T-cell (primary cell): ENCODE measurements at regions not wholly inside any gene's neighbourhood (a gene's known extent, or its start where the extent isn't known, plus 50 kb on each side); places are given as distances from the start of the nearest gene placed in this dataset.

Experiments used
- ATAC-seq, 4 experiments: fragments of 200-7000 bp in 3 of 4; fragments of 150-1000 bp in 1 of 4; cut with Tn5 transposase; replicated peaks in 1 of 4; 1 replicate in 3 of 4; 2 replicates in 1 of 4; pipeline ENCODE4 v1.10.0; 2021; ENCODE audit warnings: moderate library complexity in 3 of 4, mild to moderate bottlenecking in 2 of 4, moderate number of reproducible peaks in 1 of 4
- CTCF ChIA-PET, 2 donors: fragments of 300-600 bp; sonication (Branson Sonifier 250); formaldehyde crosslinking; loops; one replicate each; lab custom pipeline; 2022; ENCODE audit warnings: antibody characterized with exemption in 2 of 2; lab: Charles Lee
- POLR2A ChIA-PET, 2 donors: fragments of 300-600 bp; sonication (Branson Sonifier 250); formaldehyde crosslinking; loops; one replicate each; lab custom pipeline; 2022; ENCODE audit warnings: antibody characterized with exemption in 2 of 2; lab: Charles Lee
- DNase-seq, 35 experiments: peaks; one replicate each; pipeline versions ENCODE4 v3.0.0 to v3.0.0-alpha.2; 2013 to 2023
- H3K27ac ChIP-seq: one replicate; pipeline ENCODE4 v1.5.1; 2013; ENCODE audit warnings: low read length
- H3K27me3 ChIP-seq, 2 experiments: replicated peaks in 1 of 2; 1 replicate in 1 of 2; 2 replicates in 1 of 2; pipeline versions ENCODE4 v1.6.1 to v1.7.0; 2013; ENCODE audit warnings: low read length in 1 of 2, mixed read lengths in 1 of 2; ENCODE audit not compliant: control insufficient read depth in 2 of 2, insufficient read depth in 2 of 2; ENCODE audit errors: extremely low read depth in 1 of 2
- H3K36me3 ChIP-seq, 2 donors: 1 replicate in 1 of 2; 2 replicates in 1 of 2; pipeline versions ENCODE4 v1.6.1 to v1.7.0; 2013; ENCODE audit warnings: low read length in 1 of 2; ENCODE audit not compliant: control insufficient read depth in 2 of 2, insufficient read depth in 1 of 2; ENCODE audit errors: extremely low read depth in 1 of 2
- H3K4me1 ChIP-seq, 2 experiments: 1 replicate in 1 of 2; 2 replicates in 1 of 2; pipeline versions ENCODE4 v1.6.1 to v1.7.0; 2013; ENCODE audit warnings: low read length in 2 of 2, mixed read lengths in 1 of 2; ENCODE audit not compliant: insufficient read depth in 2 of 2, control insufficient read depth in 1 of 2; ENCODE audit errors: extremely low read depth in 1 of 2
- H3K4me3 ChIP-seq, 2 donors: 1 replicate in 1 of 2; 2 replicates in 1 of 2; pipeline versions ENCODE4 v1.5.1 to v1.7.0; 2013; ENCODE audit warnings: mild to moderate bottlenecking in 2 of 2, low read length in 1 of 2, moderate library complexity in 1 of 2; ENCODE audit not compliant: control insufficient read depth in 1 of 2; ENCODE audit errors: extremely low read depth in 1 of 2
- H3K9me3 ChIP-seq: 2 replicates; pipeline ENCODE4 v1.7.0; 2013
- H3K27ac Mint-ChIP-seq, 2 donors: one replicate each; pipeline ENCODE4 v1.8.0; 2020 to 2021; ENCODE audit warnings: mild to moderate bottlenecking in 2 of 2, mixed read lengths in 2 of 2
- H3K27me3 Mint-ChIP-seq, 2 donors: one replicate each; pipeline ENCODE4 v1.8.0; 2021 to 2022; ENCODE audit warnings: mixed read lengths in 2 of 2
- H3K36me3 Mint-ChIP-seq: one replicate; pipeline ENCODE4 v1.8.0; 2021; ENCODE audit warnings: mixed read lengths
- H3K4me1 Mint-ChIP-seq, 3 donors: one replicate each; pipeline ENCODE4 v1.8.0; 2020 to 2022; ENCODE audit warnings: mixed read lengths in 3 of 3, mild to moderate bottlenecking in 1 of 3
- H3K4me3 Mint-ChIP-seq, 3 donors: one replicate each; pipeline ENCODE4 v1.8.0; 2020 to 2022; ENCODE audit warnings: mild to moderate bottlenecking in 3 of 3, mixed read lengths in 3 of 3, moderate library complexity in 3 of 3
- H3K9me3 Mint-ChIP-seq, 3 donors: one replicate each; pipeline ENCODE4 v1.8.0; 2020 to 2022; ENCODE audit warnings: mixed read lengths in 3 of 3
- WGBS: methylation state at CpG from one replicate; pipeline ENCODE4 v1.1.5; 2013; ENCODE audit warnings: missing lambda C conversion rate; ENCODE audit not compliant: insufficient coverage; 5-methylcytosine and 5-hydroxymethylcytosine counted together

- DNase-seq: no peak
- CTCF ChIA-PET: no interaction called here
These were observed 114.1 kb downstream of the FAT4 start for GRCh38 chr4:125428832-125429231.

GRCh38 chr4:125430086-125430485 lies 115.3 kb downstream of the FAT4 start:
- Histone ChIP-seq H3K27me3 (no peaks in the 10 kb centered on the region), H3K4me3 (no peak overlapping the region), H3K36me3 (no peaks in the 10 kb centered on the region), H3K27ac (no peak overlapping the region), H3K9me3 (no peaks in the 10 kb centered on the region), H3K4me1 (no peaks in the 10 kb centered on the region)
- Mint-ChIP-seq H3K36me3 (no peaks in the 10 kb centered on the region), H3K4me1 (no peaks in the 10 kb centered on the region), H3K4me3 (no peak overlapping the region), H3K27me3 (no peaks in the 10 kb centered on the region), H3K27ac (no peak overlapping the region), H3K9me3 (peaks cover 0 to 3% (median 2%) of the 10 kb centered on the region in 3 donors)
- ATAC-seq (no peak), DNase-seq (no peak)
- ChIA-PET POLR2A (no interaction called here), CTCF (no interaction called here)
- 100% methylated on average over 1 of the region's 4 CpGs for WGBS

More at GRCh38 chr4:125428832-125429231, 114.1 kb downstream of the FAT4 start:
- 90% methylated on average over 1 of the region's 2 CpGs for WGBS
- POLR2A ChIA-PET: no interaction called here
- no peak overlapping the region for H3K27ac Mint-ChIP-seq
- no peaks in the 10 kb centered on the region for H3K36me3 Mint-ChIP-seq
- no peaks in the 10 kb centered on the region for H3K4me1 ChIP-seq
- no peaks in the 10 kb centered on the region for H3K27me3 ChIP-seq
- no peaks in the 10 kb centered on the region for H3K9me3 ChIP-seq
- H3K4me3 ChIP-seq: no peak overlapping the region
- no peaks in the 10 kb centered on the region for H3K4me1 Mint-ChIP-seq
- no peak for ATAC-seq
- peaks cover 5 to 8% (median 6%) of the 10 kb centered on the region in 3 donors for H3K9me3 Mint-ChIP-seq
- no peak overlapping the region for H3K4me3 Mint-ChIP-seq
- no peaks in the 10 kb centered on the region for H3K27me3 Mint-ChIP-seq
- no peaks in the 10 kb centered on the region for H3K36me3 ChIP-seq
- H3K27ac ChIP-seq: no peak overlapping the region

- CTCF ChIA-PET: no interaction called here
- no peak for ATAC-seq
- H3K36me3 Mint-ChIP-seq: no peaks in the 10 kb centered on the region
These were observed 117.3 kb downstream of the FAT4 start for GRCh38 chr4:125432078-125432477.

GRCh38 chr4:125433453-125433852 lies 118.7 kb downstream of the FAT4 start:
- no peaks in the 10 kb centered on the region for H3K27me3 Mint-ChIP-seq
- WGBS: 83% methylated on average over 1 of the region's 2 CpGs
- H3K4me3 Mint-ChIP-seq: no peak overlapping the region
- H3K36me3 ChIP-seq: no peaks in the 10 kb centered on the region
- H3K27ac ChIP-seq: no peak overlapping the region
- no peaks in the 10 kb centered on the region for H3K36me3 Mint-ChIP-seq
- DNase-seq (no peak), ATAC-seq (no peak)
- no peaks in the 10 kb centered on the region for H3K4me1 Mint-ChIP-seq
- no peaks in the 10 kb centered on the region for H3K27me3 ChIP-seq
- no peaks in the 10 kb centered on the region for H3K9me3 ChIP-seq
- H3K27ac Mint-ChIP-seq: no peak overlapping the region
- POLR2A ChIA-PET: no interaction called here
- no peaks in the 10 kb centered on the region for H3K4me1 ChIP-seq
- CTCF ChIA-PET: no interaction called here
- peaks cover 3 to 7% (median 4%) of the 10 kb centered on the region in 3 donors for H3K9me3 Mint-ChIP-seq
- no peak overlapping the region for H3K4me3 ChIP-seq

More at GRCh38 chr4:125432078-125432477, 117.3 kb downstream of the FAT4 start:
- no peak overlapping the region for H3K4me3 ChIP-seq
- WGBS: no CpG with 5 or more reads among the region's 2 CpGs
- H3K4me1 ChIP-seq: no peaks in the 10 kb centered on the region
- DNase-seq: no peak
- no peaks in the 10 kb centered on the region for H3K27me3 ChIP-seq
- H3K9me3 ChIP-seq: no peaks in the 10 kb centered on the region
- Mint-ChIP-seq H3K4me3 (no peak overlapping the region), H3K9me3 (peaks cover 3 to 7% (median 4%) of the 10 kb centered on the region in 3 donors), H3K27ac (no peak overlapping the region), H3K4me1 (no peaks in the 10 kb centered on the region), H3K27me3 (no peaks in the 10 kb centered on the region)
- no peak overlapping the region for H3K27ac ChIP-seq
- POLR2A ChIA-PET: no interaction called here
- no peaks in the 10 kb centered on the region for H3K36me3 ChIP-seq

- H3K9me3 ChIP-seq: no peaks in the 10 kb centered on the region
- ATAC-seq: no peak
- no peaks in the 10 kb centered on the region for H3K27me3 Mint-ChIP-seq
- no peaks in the 10 kb centered on the region for H3K36me3 ChIP-seq
- ChIA-PET POLR2A (no interaction called here), CTCF (no interaction called here)
- DNase-seq: no peak
- H3K4me1 ChIP-seq: no peaks in the 10 kb centered on the region
- peaks cover 3 to 7% (median 4%) of the 10 kb centered on the region in 3 donors for H3K9me3 Mint-ChIP-seq
- H3K27me3 ChIP-seq: no peaks in the 10 kb centered on the region
- H3K4me1 Mint-ChIP-seq: no peaks in the 10 kb centered on the region
- no peak overlapping the region for H3K4me3 ChIP-seq
- no peak overlapping the region for H3K27ac ChIP-seq
- H3K4me3 Mint-ChIP-seq: no peak overlapping the region
- no peak overlapping the region for H3K27ac Mint-ChIP-seq
- no CpG with 5 or more reads among the region's 3 CpGs for WGBS
- H3K36me3 Mint-ChIP-seq: no peaks in the 10 kb centered on the region
These were observed 119.4 kb downstream of the FAT4 start for GRCh38 chr4:125434136-125434535.

GRCh38 chr4:125440814-125441213 lies 126.1 kb downstream of the FAT4 start:
- H3K36me3 Mint-ChIP-seq: no peaks in the 10 kb centered on the region
- no peak overlapping the region for H3K27ac Mint-ChIP-seq
- no peaks in the 10 kb centered on the region for H3K27me3 Mint-ChIP-seq
- H3K36me3 ChIP-seq: no peaks in the 10 kb centered on the region
- H3K4me3 ChIP-seq: no peak overlapping the region
- no peak overlapping the region for H3K27ac ChIP-seq
- ATAC-seq: no peak
- DNase-seq: no peak
- no peaks in the 10 kb centered on the region for H3K4me1 Mint-ChIP-seq
- H3K4me3 Mint-ChIP-seq: no peak overlapping the region
- POLR2A ChIA-PET: no interaction called here
- peaks cover 3 to 7% (median 3%) of the 10 kb centered on the region in 3 donors for H3K9me3 Mint-ChIP-seq
- no peaks in the 10 kb centered on the region for H3K9me3 ChIP-seq
- no peaks in the 10 kb centered on the region for H3K4me1 ChIP-seq
- H3K27me3 ChIP-seq: no peaks in the 10 kb centered on the region
- CTCF ChIA-PET: no interaction called here
- no CpG with 5 or more reads among the region's 1 CpG for WGBS

GRCh38 chr4:125444166-125444565 lies 129.4 kb downstream of the FAT4 start:
- ATAC-seq (no peak), DNase-seq (no peak)
- Mint-ChIP-seq H3K27ac (no peak overlapping the region), H3K27me3 (no peaks in the 10 kb centered on the region), H3K4me3 (no peak overlapping the region), H3K4me1 (no peaks in the 10 kb centered on the region), H3K9me3 (peaks cover 3 to 15% (median 9%) of the 10 kb centered on the region in 3 donors), H3K36me3 (no peaks in the 10 kb centered on the region)
- no peaks in the 10 kb centered on the region for H3K36me3 ChIP-seq
- H3K27ac ChIP-seq: no peak overlapping the region
- CTCF ChIA-PET: no interaction called here
- H3K4me3 ChIP-seq: no peak overlapping the region
- POLR2A ChIA-PET: no interaction called here
- H3K4me1 ChIP-seq: no peaks in the 10 kb centered on the region
- no peaks in the 10 kb centered on the region for H3K27me3 ChIP-seq
- 100% methylated on average over 1 of the region's 1 CpG for WGBS
- no peaks in the 10 kb centered on the region for H3K9me3 ChIP-seq
